ENCODE measurements at regions not wholly inside any gene's neighbourhood (a gene's known extent, or its start where the extent isn't known, plus 50 kb on each side); places are given as distances from the start of the nearest gene placed in this dataset.

GRCh38 chr2:128605931-128606330 lies 287.3 kb upstream of the HS6ST1 start:
- TF ChIP-seq EZH2 (IDR thresholded peaks at IDR 0.05) (no peak), EZH2phosphoT487 (IDR thresholded peaks at IDR 0.05) (no peak)
- TF ChIP-seq, protein P1, sequence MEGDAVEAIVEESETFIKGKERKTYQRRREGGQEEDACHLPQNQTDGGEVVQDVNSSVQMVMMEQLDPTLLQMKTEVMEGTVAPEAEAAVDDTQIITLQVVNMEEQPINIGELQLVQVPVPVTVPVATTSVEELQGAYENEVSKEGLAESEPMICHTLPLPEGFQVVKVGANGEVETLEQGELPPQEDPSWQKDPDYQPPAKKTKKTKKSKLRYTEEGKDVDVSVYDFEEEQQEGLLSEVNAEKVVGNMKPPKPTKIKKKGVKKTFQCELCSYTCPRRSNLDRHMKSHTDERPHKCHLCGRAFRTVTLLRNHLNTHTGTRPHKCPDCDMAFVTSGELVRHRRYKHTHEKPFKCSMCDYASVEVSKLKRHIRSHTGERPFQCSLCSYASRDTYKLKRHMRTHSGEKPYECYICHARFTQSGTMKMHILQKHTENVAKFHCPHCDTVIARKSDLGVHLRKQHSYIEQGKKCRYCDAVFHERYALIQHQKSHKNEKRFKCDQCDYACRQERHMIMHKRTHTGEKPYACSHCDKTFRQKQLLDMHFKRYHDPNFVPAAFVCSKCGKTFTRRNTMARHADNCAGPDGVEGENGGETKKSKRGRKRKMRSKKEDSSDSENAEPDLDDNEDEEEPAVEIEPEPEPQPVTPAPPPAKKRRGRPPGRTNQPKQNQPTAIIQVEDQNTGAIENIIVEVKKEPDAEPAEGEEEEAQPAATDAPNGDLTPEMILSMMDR (IDR thresholded peaks at IDR 0.05) = no peak

All from neural progenitor cell (in vitro differentiated cells).